ENCODE measurements at regions not wholly inside any gene's neighbourhood (a gene's known extent, or its start where the extent isn't known, plus 50 kb on each side); places are given as distances from the start of the nearest gene placed in this dataset.

DNA sequence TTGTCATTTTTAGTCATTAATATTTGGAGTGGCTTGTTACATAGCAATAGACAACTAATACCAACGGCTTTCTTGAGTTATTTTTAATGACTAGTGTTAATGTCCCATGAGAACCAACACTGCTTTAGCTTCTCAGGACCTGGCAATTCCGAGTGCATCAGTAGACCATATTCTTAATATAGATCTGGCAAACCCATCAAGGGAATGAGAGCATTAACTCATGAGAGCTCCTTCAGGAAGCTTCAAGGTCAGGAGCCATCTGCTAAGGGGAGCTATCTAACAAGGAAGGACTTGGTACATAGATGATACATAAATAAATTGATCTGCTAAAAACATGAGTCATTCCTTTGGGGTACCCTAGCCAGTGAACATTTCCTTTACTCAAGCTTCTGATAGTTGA is 122.6 kb upstream of the EPHA3 start:
- no peaks in the 10 kb centered on the region for H3K9me3 ChIP-seq (ENCODE audit: control insufficient read depth, insufficient read depth, low read length)
- CTCF ChIA-PET = no interaction called here
- no peaks in the 10 kb centered on the region for H3K79me1 ChIP-seq (ENCODE audit: low read depth in 1 of 2, low read length in 2 of 2)
- H3K4ac ChIP-seq (ENCODE audit: low read depth, low read length) = no peak overlapping the region
- in situ Hi-C loops (cut with MboI; ENCODE audit: low sequenced_read_pairs) = no loop called here
- no peaks in the 10 kb centered on the region for H3K9me1 ChIP-seq (ENCODE audit: insufficient read depth, low read length)
- no peak overlapping the region for H2BK20ac ChIP-seq (ENCODE audit: low read depth, low read length)
- H3K4me3 ChIP-seq (ENCODE audit: insufficient read depth, low read depth, low read length) = no peak overlapping the region
- no peak overlapping the region for H3K14ac ChIP-seq (replicated peaks; ENCODE audit: low read depth, low read length)
- POLR2A ChIA-PET (ENCODE audit: unreplicated experiment) = no interaction called here
- intact Hi-C loops (cut with micrococcal nuclease) = no loop called here
- H3K18ac ChIP-seq (ENCODE audit: low read depth, low read length) = no peak overlapping the region
- BruUV-seq (replicated peaks) = no TSS peak
- dilution Hi-C loops (cut with HindIII; ENCODE audit: low sequenced_read_pairs, unreplicated experiment) = no loop called here
- no peak overlapping the region for H3K9ac ChIP-seq (ENCODE audit: low read depth, low read length)
- H3K27me3 ChIP-seq (ENCODE audit: control insufficient read depth, insufficient read depth, low read length) = no peaks in the 10 kb centered on the region
- no peak overlapping the region for H2BK5ac ChIP-seq (ENCODE audit: low read depth, low read length, poor library complexity, severe bottlenecking)
- no peak overlapping the region for H4K5ac ChIP-seq (ENCODE audit: low read depth, low read length)
- H3K27ac ChIP-seq (ENCODE audit: insufficient read depth, low read length) = no peak overlapping the region
- no peak overlapping the region for H3K4me2 ChIP-seq (ENCODE audit: low read depth, low read length)
- no peak overlapping the region for H2AK9ac ChIP-seq (replicated peaks; ENCODE audit: low read depth, low read length, poor library complexity)
- no peaks in the 10 kb centered on the region for H3K36me3 ChIP-seq (ENCODE audit: control insufficient read depth, insufficient read depth, low read length)
- no CpG with 5 or more reads among the region's 2 CpGs for WGBS, 2 experiments (ENCODE audit: extremely low coverage in 2 of 2, insufficient read length in 1 of 2)
- no peak overlapping the region for H2BK15ac ChIP-seq (ENCODE audit: low read depth, low read length)
- no peak overlapping the region for H2BK120ac ChIP-seq (ENCODE audit: low read depth, low read length)
- ATAC-seq (ENCODE audit: low read depth) (no peak), DNase-seq (no peak)
- H4K8ac ChIP-seq (ENCODE audit: low read depth in 2 of 2, low read length in 2 of 2) = no peak overlapping the region
- H4K20me1 ChIP-seq (ENCODE audit: insufficient read depth, low read length) = no peaks in the 10 kb centered on the region
- no peak overlapping the region for H2AK5ac ChIP-seq (ENCODE audit: low read depth, low read length)
- no peak overlapping the region for H3K23ac ChIP-seq (ENCODE audit: low read depth, low read length)
- H2AFZ ChIP-seq (replicated peaks; ENCODE audit: low read length, poor library complexity) = no peak overlapping the region
- H3K4me1 ChIP-seq (ENCODE audit: control insufficient read depth, insufficient read depth, low read length) = no peaks in the 10 kb centered on the region; the same call in 1 of the 2 replicates
- H3K56ac ChIP-seq (ENCODE audit: extremely low read depth, insufficient read depth, low read length) = no peak overlapping the region
- TF ChIP-seq RAD21 (IDR thresholded peaks at IDR 0.05; ENCODE audit: low read length) (no peak), MAFK (IDR thresholded peaks at IDR 0.05; ENCODE audit: low read depth, low read length) (no peak), POLR2A (IDR thresholded peaks at IDR 0.05; ENCODE audit: low read depth, low read length) (no peak), NFE2L2 (IDR thresholded peaks at IDR 0.05; ENCODE audit: low read depth, low read length) (no peak), MAZ (IDR thresholded peaks at IDR 0.05; ENCODE audit: borderline replicate concordance, low read depth, low read length) (no peak), RCOR1 (IDR thresholded peaks at IDR 0.05; ENCODE audit: insufficient replicate concordance, low read length) (no peak), BHLHE40 (IDR thresholded peaks at IDR 0.05; ENCODE audit: low read depth, low read length) (no peak)
- no peak overlapping the region for H4K91ac ChIP-seq (ENCODE audit: insufficient read depth, low read depth, low read length)

All from IMR-90 (cell line).